Limb (tissue), 2 donors: ENCODE measurements at regions not wholly inside any gene's neighbourhood (a gene's known extent, or its start where the extent isn't known, plus 50 kb on each side); places are given as distances from the start of the nearest gene placed in this dataset.

Source experiments
- DNase-seq, 2 donors: peaks; one replicate each; pipeline ENCODE4 v3.0.0-alpha.2; 2016; ENCODE audit errors: extremely low spot score in 2 of 2

DNA sequence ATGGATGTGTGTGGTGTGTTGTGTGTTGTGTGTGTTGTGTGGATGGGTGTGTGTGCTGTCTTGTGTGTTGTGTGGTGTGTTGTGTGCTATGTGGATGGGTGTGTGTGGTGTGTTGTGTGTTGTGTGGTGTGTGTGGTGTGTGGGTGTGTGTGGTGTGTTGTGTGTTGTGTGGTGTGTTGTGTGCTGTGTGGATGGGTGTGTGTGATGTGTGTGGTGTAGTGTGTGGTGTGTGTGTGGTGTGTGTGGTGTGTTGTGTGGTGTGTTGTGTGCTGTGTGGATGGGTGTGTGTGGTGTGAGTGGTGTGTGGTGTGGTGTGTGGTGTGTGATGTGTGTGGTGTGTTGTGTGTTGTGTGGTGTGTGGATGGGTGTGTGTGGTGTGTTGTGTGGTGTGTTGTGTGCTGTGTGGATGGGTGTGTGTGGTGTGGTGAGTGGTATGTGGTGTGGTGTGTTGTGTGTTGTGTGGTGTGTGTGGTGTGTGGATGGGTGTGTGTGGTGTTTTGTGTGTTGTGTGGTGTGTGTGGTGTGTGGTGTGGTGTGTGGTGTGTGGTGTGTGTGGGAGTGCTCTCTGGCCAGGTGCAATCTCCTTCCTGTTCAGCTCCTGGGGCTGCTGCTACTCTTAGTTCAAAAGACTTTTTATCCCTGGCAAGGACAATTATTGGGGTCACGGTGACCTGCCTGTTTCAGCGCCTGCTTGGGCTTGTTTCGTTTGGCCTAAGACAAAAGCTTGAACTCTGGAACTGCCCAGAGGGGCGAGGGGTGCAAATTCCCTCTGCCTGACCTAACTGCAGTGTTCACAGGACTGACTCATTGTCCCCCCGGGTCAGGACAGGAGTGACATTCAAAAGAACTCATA lies 101.1 kb downstream of the UBIAD1 start:
- no peak for DNase-seq

DNA sequence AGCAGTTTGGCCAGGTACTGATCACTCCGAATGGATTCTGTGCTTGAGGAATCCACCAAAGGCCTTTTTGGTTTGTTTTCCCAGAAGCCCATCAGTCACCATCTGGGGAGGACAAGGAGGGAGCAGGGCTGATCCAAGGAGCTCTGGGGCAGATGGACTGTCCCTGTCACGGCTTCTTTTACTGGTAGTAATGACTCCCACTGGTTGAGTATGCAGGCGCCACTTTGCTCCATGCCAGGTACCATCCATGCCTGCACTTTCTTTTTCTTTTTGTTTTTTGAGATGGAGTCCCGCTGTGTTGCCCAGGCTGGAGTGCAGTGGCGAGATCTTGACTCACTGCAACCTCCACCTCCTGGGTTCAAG lies 101.7 kb downstream of the UBIAD1 start:
- DNase-seq, result no peak

DNA sequence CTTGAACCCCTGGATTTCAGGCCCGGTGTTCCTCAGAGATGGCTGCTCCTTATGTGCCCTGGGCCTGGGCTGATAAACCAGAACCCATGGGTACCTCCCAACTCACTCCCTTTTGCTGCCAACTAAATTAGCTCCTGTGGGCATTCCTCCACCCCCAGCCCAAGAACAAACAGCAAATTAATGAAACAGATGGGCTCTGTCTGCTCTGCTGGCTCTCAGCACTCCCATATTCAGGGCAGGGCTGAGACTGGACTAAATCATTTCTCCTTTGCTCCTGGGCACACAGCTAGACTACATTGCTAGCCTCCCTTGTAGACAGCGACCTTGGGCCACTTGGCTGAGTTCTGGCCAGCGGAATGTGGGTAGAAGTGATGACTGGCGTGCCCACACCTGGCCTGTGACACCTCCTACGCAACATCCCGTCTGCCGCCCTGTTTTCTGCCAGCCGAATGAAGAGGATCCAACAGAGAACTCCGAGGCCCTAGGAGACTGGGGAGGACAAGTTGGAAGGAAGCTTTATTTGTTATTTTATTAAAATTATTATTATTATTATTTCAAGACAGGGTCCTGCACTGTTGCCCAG lies 101.9 kb upstream of the DISP3 start:
- no peak for DNase-seq

DNA sequence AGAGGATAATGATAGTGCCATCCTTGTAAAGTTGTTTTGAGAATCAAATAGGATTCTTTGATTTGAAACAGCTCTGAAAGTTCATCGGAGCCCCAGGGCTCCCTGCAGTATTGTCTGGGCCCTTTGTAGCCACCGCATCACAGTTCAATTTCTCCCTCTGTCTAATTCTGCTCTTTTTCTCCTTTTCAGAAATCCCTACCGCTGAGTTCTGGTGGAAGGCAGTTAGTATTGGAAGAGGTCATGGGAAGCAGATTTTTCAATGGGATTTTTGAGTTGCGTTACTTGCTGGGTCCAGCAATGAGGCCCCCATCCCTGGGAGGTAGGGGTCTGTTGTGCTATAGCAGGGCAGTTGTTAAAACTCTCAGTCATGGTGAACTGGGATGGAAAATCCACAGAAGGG lies 101.0 kb upstream of the DISP3 start:
- no peak for DNase-seq

DNA sequence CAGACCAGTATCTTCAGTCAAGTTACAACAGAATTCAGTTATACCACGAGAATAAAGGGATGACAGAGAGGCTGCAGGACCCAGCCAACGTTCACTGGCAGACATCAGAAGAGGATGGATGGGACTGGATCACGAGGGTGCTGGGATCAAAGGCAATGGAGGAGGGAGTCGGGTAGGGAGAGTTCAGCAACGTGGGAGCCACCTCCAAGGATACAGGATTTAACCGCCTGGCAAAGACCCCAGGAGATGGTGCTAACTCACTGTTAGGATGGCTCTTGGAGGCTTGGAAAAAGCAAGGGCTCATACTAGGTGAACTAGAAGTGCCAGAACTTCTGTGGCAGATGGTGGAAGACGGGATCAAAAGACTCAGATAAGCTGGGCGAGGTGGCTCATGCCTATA lies 99.1 kb upstream of the DISP3 start:
- no peak for DNase-seq

DNA sequence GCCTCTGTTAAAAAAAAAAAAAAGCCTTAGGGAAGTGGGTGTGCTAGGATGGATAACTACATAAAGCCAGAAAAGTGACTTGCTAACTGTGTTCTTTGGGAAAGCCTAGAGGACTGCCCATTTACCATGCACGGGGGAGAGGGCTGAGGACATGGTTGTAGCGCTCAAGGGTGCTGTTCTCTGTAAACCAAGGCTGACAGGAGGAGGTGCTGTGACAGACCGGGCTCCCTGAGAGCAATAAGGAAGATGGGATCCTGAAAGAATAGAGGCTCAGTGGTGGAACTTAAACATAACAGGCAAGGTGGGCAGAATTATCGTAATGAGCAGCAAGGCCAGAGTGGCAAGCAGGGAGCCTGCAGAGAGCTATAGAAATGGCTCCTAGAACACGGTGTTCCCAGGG lies 98.5 kb upstream of the DISP3 start:
- no peak for DNase-seq

DNA sequence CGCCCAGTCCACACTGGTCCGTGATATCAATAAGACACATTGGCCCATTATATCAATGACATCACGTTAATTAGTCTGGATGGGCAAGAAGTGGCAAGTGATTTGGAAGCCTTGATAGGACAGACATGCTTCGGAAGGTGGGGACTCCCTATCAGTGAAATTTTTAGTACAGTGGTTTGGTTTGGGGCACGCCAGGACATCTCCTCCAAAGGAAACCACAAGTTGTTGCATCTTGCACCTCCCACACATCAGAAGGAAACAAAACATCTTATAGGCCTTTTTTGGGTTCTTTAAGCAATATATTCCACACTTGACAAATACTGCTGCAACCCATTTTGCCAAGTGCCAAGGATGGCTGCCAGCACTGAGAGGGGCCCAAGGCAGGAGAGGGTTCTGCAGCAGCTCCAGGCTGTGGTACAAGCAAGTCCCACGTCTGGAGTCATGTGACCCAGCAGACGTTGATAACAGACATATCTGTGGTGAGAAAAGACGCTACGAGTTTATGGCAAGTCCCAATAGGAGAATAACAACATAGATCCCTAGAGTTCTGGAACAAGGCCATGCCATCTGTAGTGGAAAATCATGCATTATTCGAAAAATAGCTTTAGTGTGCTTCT lies 95.3 kb upstream of the DISP3 start:
- no peak for DNase-seq

DNA sequence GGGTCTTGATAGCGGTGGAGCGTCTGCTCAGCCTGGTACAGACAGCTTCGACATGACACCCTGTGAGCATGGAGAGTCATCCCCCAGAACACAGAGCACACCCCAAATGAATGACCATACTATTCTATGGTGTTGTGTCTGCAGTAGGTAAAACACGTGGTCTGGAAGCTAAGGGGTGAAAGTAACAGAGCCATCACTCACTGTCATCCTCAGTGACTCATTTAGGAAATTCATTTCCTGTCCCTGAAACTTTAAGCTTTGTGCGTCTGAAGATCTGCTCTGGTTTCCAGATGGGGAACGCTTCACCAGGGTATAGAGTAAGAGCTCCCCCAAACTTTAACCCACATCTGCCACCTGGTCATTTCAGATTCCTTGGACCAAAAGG lies 94.8 kb upstream of the DISP3 start:
- no peak for DNase-seq

DNA sequence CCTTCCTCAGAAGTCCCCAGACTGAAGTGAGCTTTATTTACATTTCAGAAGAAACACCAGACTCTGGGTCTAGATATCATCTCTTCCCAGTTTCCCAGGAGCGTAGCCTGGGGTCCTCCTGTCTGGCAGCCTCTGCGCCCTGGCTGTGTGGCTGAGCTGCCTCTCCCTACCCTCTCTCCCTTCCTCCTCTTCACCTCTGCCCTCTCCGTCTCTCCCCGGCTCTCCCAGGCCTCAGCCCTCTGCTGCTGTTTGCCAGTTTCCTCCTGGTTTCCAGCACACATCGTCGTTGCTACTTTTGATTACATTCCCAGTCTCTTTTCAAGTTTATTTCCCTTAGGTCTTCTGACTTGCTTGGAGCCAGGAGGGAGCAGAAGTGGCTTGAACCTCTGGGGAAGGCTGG lies 91.1 kb upstream of the DISP3 start:
- DNase-seq, result no peak

DNA sequence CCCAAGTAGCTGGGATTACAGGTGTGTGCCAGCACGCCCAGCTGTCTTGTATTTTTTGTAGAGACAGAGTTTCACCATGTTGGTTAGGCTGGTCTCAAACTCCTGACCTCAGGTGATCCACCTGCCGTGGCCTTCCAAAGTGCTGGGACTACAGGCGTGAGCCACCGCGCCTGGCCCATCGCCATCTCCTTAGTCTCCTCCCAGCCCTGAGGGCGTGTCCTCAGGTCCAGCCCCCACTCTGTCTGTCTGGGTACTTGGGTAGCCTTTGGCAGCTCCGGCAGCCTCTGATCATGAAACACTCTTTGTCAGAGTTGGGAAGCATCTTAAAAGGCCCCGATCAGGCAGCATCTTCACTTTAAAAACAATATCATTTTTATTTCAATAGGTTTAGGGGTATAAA lies 90.3 kb upstream of the DISP3 start:
- DNase-seq, result no peak

DNA sequence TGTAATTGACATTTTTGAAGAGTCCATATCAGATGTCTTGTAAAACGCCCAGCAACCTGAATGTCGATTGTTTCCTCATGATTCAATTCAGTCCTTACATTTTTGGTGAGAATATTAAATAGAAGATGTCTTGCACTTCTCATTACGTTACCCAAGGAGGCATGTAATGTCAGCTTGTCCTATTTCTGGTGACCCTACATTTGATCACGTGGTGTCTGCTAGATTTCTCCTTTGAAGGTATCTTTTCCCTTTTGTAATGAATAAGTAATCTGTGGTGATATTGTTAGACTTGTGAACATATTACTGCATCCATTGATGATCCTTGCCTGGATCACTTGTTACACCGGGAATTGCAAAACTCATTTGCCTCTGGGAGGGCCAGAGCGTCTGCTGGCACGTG lies 87.6 kb upstream of the DISP3 start:
- no peak for DNase-seq

DNA sequence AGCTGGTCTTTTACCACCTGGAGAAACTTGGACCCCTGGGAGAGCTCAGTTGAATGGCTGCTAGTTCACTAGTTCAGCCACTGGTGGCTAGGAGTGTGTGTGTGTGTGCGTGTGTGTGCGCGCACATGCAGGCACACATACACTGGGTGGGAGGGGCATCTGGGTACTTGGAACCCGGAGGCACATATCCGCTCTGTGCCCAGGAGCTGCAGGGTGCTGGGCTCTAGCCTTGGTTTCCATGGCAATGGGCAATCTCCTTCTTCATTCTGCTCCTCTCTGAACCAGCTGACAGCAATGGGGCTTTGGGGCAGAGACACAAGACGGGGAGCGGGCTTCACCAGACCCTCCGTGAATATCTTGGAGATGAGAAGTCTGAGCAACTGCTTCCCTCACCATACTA lies 87.1 kb upstream of the DISP3 start:
- no peak for DNase-seq

DNA sequence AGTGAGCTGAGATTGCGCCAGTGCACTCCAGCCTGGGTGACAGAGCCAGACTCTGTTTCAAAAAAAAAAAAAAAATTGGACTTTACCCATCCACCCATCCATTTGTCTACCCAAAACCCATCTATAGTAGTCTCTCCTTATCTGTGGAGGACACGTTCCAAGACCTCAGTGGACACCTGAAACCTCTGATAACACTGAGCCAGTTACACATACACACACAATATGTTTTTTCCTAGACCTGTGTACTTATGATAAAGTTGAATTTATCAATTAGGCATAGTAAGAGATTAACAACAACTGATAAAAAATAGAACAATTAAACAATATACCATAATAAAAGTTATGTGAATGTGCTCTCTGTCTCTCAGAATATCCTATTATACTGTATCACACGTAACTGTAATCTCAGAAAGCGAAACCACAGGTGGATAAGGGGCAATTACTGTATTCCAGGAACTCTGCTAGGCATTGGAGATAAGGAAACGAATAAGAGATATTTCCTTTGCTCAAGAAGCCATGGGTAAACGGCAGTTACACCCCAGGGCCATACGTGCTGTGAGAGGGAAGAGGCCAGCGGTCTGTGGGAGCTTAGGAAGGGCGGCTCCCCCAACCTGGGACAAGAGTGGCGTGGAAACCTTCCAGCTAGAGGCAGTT lies 84.2 kb upstream of the DISP3 start:
- DNase-seq, result no peak

DNA sequence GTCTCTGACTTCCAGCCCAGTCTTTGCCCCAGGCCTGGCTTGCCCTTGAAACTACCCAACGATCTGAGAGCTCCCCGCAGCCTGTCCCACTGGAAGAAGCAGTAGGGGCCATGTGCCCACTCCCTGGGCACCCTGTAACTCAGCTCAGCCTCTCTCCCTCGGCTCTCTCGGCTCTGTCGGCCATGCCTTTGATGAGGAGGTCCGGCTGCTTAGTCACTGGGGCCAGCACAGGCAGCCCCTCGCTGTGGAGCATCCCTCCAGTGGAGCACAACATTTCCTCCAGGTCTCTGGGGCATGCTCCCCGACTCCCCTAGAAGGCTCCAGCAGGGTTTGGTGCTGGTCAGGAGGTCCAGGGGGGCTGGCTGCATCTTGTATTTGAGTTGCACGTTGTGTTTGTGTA lies 83.3 kb upstream of the DISP3 start:
- no peak for DNase-seq

DNA sequence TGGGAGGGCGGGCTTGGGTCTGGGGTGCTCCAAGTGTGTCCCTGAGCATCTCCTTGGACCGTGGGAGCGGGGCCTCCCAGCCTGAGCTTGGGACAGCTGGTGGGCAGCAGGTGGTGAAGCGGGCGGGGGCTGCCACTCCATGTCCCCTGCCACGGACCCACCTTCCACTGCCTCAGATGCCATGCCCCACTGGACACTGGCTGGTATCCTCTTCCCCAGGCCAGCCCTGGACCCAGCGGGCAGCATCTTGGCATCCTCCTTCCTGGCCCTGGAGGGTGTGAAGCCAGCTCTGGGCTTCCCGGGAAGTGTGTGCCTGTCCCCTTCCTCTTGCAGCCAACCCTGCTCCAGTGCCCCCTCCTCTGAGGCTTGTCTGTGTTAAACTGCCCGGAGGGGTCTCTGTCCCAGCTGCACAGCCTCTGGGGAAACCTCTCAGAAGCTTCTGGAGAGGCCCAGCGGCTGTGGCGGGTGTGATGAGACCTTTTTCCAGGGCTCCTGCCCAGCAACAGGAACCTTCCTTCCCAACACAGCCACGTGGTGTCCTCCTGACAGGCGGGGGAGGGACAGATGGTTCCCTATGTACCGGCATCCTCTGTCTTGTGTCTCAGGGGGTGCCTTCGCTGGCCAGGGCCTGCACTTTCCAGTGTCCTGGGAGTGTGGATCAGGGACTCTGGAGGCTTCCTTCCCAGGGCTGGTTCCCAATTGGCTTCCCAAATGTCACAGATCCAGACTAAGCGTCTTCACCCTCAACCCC lies 81.6 kb upstream of the DISP3 start:
- DNase-seq, result no peak

DNA sequence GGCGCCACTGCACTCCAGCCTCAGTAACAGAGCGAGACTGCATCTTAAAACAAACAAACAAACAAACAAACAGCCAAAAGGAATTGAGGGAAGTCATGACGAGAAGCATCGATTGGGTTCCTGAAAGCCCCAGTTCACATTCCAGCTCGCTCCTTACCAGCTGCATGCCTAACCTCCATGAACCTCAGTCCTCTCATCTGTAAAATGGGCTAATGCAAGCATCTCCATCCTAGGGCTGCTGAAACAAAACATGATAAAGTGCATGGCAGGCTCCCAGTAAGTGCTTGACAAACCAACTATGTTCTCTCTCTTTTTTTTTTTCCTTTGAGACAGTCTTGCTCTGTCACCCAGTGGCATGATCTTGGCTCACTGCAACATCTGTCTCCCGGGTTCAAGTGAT lies 79.7 kb upstream of the DISP3 start:
- DNase-seq, result no peak

DNA sequence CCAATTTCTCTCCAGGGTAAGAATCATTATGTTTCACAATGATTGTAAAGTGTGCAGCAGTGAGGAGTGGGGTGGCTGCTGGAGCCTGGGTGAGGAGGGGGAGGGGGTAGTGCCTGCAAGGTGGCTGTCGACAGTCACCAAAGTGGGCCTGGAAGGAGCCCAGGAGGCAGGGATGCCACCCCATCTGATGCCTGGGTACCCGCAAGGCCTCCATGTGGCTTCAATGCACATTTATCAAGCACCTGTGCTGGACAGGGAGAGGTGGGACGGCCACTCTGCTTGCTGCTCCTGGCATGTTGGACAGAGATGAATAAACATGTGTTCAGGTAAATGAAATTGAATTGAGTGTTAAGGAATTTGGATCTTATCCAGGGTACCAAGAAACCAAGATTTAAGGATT lies 78.8 kb upstream of the DISP3 start:
- DNase-seq, result no peak

DNA sequence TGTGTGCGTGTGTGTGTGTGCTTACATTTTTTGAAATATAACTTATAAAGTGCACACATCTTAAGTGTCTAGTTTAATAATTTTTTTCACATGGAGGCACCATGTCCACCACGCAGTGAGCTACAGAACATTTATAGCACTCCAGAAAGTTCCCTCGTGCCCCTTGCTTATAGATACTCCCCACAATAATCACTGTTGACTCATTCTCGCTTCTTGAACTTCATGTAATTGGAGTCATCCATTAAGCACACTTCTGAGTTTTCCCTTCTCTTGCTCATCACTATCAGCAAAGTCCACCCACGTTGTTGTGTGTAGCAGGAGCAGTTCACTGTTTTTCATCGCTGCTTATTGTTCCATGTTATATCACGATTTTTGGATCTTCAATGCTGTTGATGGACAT lies 78.4 kb upstream of the DISP3 start:
- no peak for DNase-seq

DNA sequence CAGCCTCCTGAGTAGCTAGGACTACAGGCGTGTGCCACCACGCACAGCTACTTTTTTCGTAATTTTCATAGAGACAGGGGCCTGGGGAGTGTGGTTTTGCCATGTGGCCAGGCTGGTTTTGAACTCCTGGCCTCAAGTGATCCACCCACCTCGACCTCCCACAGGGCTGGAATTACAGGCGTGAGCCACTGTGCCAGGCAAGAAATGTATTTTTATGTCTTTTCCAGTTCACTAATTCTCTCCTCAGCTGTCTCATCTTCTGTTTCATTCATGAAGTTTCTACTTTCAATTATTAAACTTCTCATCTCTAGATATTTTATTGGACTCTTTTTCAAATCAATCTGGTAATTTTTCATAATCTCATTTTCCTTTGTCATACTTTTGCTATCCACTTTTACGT lies 72.1 kb upstream of the DISP3 start:
- DNase-seq, result no peak

DNA sequence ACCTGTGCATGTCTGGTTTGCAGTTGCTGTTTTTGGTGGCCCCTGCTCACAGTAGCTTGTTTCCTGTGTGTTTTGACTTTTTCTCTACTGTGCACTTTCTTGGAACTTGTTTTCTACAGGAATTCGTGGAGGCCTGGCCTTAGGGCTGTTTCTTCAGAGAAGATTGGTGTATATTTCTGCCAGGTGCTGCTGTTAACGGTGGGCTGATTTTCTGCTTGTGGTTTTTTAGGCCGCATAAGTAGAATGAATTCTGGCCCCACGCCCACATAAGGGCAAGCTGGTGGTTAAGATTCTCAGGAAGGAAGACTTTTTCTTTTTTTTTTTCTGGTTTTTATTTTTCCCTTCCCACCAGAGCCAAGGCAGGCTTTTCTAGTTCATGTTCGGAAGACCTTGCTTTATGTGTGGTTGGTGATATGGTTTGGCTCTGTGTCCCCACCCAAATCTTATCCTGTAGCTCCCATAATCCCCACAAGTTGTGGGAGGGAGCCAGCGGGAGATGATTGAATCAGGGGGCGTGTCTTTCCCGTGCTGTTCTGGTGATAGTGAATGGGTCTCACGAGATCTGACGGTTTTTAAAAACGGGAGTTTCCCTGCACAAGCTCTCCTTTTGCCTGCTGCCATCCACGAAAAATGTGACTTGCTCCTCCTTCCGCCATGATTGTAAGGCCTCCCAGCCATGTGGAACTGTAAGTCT lies 71.5 kb upstream of the DISP3 start:
- no peak for DNase-seq

DNA sequence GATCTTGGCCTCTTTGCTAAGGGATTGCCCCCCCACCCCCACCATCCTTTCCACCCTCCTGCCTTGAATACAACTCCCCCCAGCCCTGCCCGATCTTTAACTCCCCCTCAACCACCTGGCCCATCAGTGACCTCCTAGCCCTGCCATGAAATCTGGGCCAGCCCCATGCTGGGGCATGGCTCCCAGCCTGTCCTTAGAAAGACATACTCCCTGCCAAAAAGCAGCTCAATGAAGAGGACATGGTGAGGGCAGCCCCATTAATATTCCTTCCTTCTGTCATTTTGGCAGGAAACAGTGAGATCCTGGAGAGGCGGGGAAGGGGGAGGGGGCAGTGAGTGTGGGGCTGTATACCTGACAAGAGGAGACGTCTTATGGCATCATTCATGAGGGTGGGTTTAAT lies 66.8 kb upstream of the DISP3 start:
- DNase-seq, result no peak
